HL-60 (cell line): ENCODE measurements at regions not wholly inside any gene's neighbourhood (a gene's known extent, or its start where the extent isn't known, plus 50 kb on each side); places are given as distances from the start of the nearest gene placed in this dataset.

Experiments used
- CTCF ChIP-seq: IDR thresholded peaks from one replicate; pipeline ENCODE4 v1.5.1; 2011; ENCODE audit warnings: low read length, control low read depth, inconsistent platforms; ENCODE audit not compliant: insufficient read depth
- GABPA ChIP-seq: IDR thresholded peaks from 2 replicates; pipeline ENCODE4 v1.6.1; 2012; ENCODE audit warnings: low read depth
- POLR2AphosphoS5 ChIP-seq: IDR thresholded peaks from 2 replicates; pipeline ENCODE4 v1.6.1; 2012; ENCODE audit warnings: low read depth
- REST ChIP-seq: IDR thresholded peaks from 2 replicates; pipeline ENCODE4 v1.6.1; 2012; ENCODE audit warnings: low read depth; ENCODE audit not compliant: insufficient replicate concordance

- TF ChIP-seq CTCF (no peak), REST (no peak), POLR2AphosphoS5 (no peak), GABPA (no peak)
Measured at GRCh38 chr13:111546921-111547675, 226.7 kb downstream of the TEX29 start.
